Upper lobe of left lung (tissue), 6 donors: ENCODE measurements at regions not wholly inside any gene's neighbourhood (a gene's known extent, or its start where the extent isn't known, plus 50 kb on each side); places are given as distances from the start of the nearest gene placed in this dataset.

ENCODE experiments used
- ATAC-seq, 2 donors: fragments of 200-7000 bp; cut with Tn5 transposase; one replicate each; pipeline ENCODE4 v1.9.1; 2022; ENCODE audit warnings: mild to moderate bottlenecking in 2 of 2, moderate library complexity in 2 of 2; ENCODE audit not compliant: low FRiP score in 2 of 2
- DNase-seq, 2 donors: peaks; one replicate each; pipeline ENCODE4 v3.0.0-alpha.2; 2019 to 2020
- H3K27ac ChIP-seq, 4 donors: fragments of 200-600 bp; sonication (generic); one replicate each; pipeline ENCODE4 v1.5.1; 2016 to 2019
- H3K27me3 ChIP-seq, 4 donors: fragments of 200-600 bp; sonication (generic); one replicate each; pipeline ENCODE4 v1.5.1; 2017 to 2019
- H3K36me3 ChIP-seq, 4 donors: fragments of 200-600 bp; sonication (generic); one replicate each; pipeline ENCODE4 v1.5.1; 2016 to 2019
- H3K4me1 ChIP-seq, 4 donors: fragments of 200-600 bp; sonication (generic); one replicate each; pipeline ENCODE4 v1.5.1; 2018 to 2019
- H3K4me3 ChIP-seq, 4 donors: fragments of 200-600 bp; sonication (generic); one replicate each; pipeline ENCODE4 v1.5.1; 2017 to 2019; ENCODE audit warnings: mild to moderate bottlenecking in 2 of 4, moderate library complexity in 1 of 4
- H3K9me3 ChIP-seq, 4 donors: fragments of 200-600 bp; sonication (generic); one replicate each; pipeline ENCODE4 v1.5.1; 2018 to 2019
- EP300 ChIP-seq, 4 donors: sonication (generic); formaldehyde crosslinking; IDR thresholded peaks; one replicate each; pipeline ENCODE4 v1.5.1; 2017; ENCODE audit warnings: antibody characterized with exemption in 4 of 4, control low read depth in 2 of 4
- POLR2A ChIP-seq, 4 donors: fragments of 450-650 bp; IDR thresholded peaks; one replicate each; pipeline ENCODE4 v1.5.1; 2016 to 2017; ENCODE audit warnings: antibody characterized with exemption in 4 of 4, mild to moderate bottlenecking in 2 of 4
- POLR2AphosphoS5 ChIP-seq, 2 donors: sonication (generic); formaldehyde crosslinking; IDR thresholded peaks; one replicate each; pipeline ENCODE4 v1.5.1; 2017; ENCODE audit warnings: antibody characterized with exemption in 2 of 2
- WGBS, 2 donors: methylation state at CpG; one replicate each; pipeline ENCODE4 v1.1.5; 2017 to 2018; 5-methylcytosine and 5-hydroxymethylcytosine counted together
- TF ChIP-seq, protein P1 (sequence below), 6 experiments: fragments of 450-650 bp in 4 of 6; fragments of 200-600 bp in 2 of 6; sonication (generic) in 2 of 6; IDR thresholded peaks; one replicate each; pipeline ENCODE4 v1.5.1; 2016 to 2019; ENCODE audit warnings: antibody characterized with exemption in 6 of 6
- donor health status: DM: no; HTN: no; CAD: no; lungs with moderate emphysema.
- donor health status: DM: no; HTN: yes; CAD: no; lungs with severe emphysema.

DNA sequence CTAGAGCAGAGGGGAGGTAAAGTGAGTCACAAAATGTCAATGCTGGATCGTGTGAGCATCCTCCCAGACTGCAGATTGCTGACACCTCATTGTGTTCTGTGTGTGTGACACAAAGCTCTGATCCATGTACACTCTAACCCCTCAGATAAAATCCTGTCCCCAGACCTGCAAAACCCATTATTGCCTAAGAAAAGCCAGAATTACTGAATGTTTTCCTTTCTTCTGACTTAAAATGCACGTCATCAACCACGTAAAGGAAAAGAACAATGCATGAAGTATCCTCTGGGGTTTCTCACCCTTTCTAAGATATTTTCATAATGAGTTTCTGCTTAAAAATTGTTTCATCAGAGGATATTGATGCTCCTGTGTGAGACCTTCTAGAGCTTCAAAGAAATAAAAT, 218.0 kb upstream of the PREP start:
- ATAC-seq (no peak), DNase-seq (no peak)
- 76 to 83% methylated on average over 3 of the region's 3 CpGs for WGBS, 2 donors
- Histone ChIP-seq H3K27ac (no peak overlapping the region), H3K4me3 (no peak overlapping the region), H3K4me1 (no peaks in the 10 kb centered on the region), H3K9me3 (no peaks in the 10 kb centered on the region), H3K36me3 (no peaks in the 10 kb centered on the region), H3K27me3 (no peaks in the 10 kb centered on the region)
- TF ChIP-seq, protein P1, sequence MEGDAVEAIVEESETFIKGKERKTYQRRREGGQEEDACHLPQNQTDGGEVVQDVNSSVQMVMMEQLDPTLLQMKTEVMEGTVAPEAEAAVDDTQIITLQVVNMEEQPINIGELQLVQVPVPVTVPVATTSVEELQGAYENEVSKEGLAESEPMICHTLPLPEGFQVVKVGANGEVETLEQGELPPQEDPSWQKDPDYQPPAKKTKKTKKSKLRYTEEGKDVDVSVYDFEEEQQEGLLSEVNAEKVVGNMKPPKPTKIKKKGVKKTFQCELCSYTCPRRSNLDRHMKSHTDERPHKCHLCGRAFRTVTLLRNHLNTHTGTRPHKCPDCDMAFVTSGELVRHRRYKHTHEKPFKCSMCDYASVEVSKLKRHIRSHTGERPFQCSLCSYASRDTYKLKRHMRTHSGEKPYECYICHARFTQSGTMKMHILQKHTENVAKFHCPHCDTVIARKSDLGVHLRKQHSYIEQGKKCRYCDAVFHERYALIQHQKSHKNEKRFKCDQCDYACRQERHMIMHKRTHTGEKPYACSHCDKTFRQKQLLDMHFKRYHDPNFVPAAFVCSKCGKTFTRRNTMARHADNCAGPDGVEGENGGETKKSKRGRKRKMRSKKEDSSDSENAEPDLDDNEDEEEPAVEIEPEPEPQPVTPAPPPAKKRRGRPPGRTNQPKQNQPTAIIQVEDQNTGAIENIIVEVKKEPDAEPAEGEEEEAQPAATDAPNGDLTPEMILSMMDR (IDR thresholded peaks at IDR 0.05), result no peak
- no peak for TF ChIP-seq POLR2A (IDR thresholded peaks at IDR 0.05)
- TF ChIP-seq POLR2AphosphoS5 (IDR thresholded peaks at IDR 0.05), result no peak
- no peak for TF ChIP-seq EP300 (IDR thresholded peaks at IDR 0.05)

DNA sequence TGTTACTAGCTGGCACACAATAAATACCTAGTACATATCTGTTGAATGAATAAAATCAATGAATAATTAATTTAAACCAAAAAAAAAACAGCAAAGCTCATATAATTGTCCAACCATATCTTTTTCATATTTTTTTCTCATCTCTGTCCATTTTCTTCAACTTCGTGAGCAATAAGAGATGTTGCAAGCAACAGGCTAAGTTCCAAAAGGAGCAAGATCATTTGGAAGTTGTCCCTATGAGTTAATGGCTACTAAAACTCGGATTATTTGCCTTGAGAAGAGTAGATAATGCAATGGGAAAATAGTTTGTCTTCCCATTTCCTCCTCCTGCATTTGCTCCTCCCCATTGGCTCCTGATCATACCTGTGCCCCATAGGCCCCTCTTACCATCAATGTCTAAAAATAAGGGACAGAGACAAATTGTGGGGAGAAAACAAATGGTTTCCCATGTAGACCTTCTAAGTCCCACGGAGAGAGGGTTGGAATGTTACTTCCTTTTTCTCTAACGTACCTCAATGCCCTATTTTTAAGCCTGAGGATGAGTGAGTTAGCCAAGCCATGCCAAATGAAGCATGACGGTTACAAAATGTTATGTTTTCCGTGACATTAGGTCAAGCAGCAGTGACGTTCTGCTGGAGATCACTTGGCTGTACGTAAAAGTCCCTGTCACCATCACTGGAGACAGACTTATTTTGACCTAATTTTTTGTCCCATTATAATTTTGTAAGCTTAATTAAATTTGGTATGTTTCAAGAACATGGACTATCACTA, 217.3 kb upstream of the PREP start:
- Histone ChIP-seq H3K27ac (no peak overlapping the region), H3K9me3 (no peaks in the 10 kb centered on the region), H3K4me1 (no peaks in the 10 kb centered on the region), H3K27me3 (no peaks in the 10 kb centered on the region), H3K36me3 (no peaks in the 10 kb centered on the region), H3K4me3 (no peak overlapping the region)
- ATAC-seq, result no peak
- 84% methylated on average over 8 of the region's 8 CpGs for WGBS, 2 donors
- no peak for TF ChIP-seq POLR2AphosphoS5 (IDR thresholded peaks at IDR 0.05)
- no peak for TF ChIP-seq EP300 (IDR thresholded peaks at IDR 0.05)
- no peak for TF ChIP-seq POLR2A (IDR thresholded peaks at IDR 0.05)
- TF ChIP-seq, protein P1 (IDR thresholded peaks at IDR 0.05), result no peak
- no peak for DNase-seq

DNA sequence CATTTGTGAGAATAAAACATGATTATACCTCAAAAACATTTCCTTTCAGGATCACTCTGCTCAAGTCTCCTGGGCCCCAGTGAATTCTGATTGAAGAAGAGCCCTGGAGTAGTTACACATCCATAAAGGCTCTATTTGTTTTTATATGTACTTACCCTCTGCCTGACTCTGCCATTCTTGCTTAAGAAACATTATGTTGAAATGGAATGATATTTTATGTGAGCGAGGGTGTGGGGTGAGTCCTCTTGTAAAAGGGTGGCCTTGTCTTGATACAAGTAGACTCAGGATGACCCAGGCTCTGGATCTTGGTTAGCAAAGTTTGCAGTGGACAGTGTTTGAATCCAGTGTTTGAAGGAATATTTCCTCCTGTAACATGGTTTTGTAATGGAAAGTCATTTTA, 215.4 kb upstream of the PREP start:
- Histone ChIP-seq H3K9me3 (no peaks in the 10 kb centered on the region), H3K36me3 (no peaks in the 10 kb centered on the region), H3K27ac (no peak overlapping the region), H3K4me3 (no peak overlapping the region), H3K4me1 (no peaks in the 10 kb centered on the region), H3K27me3 (no peaks in the 10 kb centered on the region)
- no peak for ATAC-seq
- WGBS, 2 donors, result 48 to 92% methylated on average over 1 of the region's 1 CpG
- no peak for TF ChIP-seq EP300 (IDR thresholded peaks at IDR 0.05)
- DNase-seq, result no peak

DNA sequence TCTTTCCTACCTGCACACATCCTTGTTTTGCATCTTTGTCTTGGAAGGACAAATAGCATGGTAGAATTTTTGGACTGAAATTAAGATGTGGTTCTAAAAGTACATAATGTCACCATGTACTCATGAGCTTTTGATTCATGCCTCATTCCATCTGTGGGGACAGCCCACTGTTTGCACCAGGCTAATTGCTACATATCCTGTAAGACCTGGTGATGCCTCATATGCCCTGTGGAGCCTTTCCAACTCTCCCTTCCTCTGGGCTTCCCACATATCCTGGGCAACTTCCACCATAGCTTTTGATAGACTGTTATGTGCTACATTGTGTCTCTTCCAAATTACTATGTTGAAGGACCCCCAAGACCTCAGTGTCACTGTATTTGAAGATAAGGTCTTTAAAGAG, 213.6 kb upstream of the PREP start:
- Histone ChIP-seq H3K27ac (no peak overlapping the region), H3K27me3 (no peaks in the 10 kb centered on the region), H3K9me3 (no peaks in the 10 kb centered on the region), H3K4me3 (no peak overlapping the region), H3K4me1 (no peaks in the 10 kb centered on the region), H3K36me3 (no peaks in the 10 kb centered on the region)
- DNase-seq (no peak), ATAC-seq (no peak)
- TF ChIP-seq EP300 (IDR thresholded peaks at IDR 0.05) (no peak), POLR2A (IDR thresholded peaks at IDR 0.05) (no peak), POLR2AphosphoS5 (IDR thresholded peaks at IDR 0.05) (no peak)
- TF ChIP-seq, protein P1 (IDR thresholded peaks at IDR 0.05), result no peak

DNA sequence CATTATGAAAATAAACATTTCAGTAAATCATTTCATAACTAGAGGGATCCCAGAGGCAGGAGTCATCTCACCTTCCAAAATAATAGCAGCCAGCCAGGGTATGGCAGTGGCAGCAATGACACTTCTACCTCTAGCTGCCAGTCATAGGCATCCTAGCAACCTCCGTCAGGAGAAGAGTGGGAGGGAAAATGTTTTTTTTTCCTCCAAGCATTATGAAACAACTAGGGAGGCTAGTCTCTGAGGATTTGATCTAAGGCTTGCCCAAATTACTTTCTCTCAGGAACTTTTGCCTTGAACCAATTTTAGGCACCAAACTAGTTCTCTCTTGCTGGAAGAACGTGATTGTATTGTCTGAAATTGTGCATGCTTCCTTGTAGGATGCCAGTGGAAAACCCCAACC, 208.7 kb upstream of the PREP start:
- WGBS, 2 donors, result 62 to 68% methylated on average over 2 of the region's 2 CpGs
- Histone ChIP-seq H3K4me3 (no peak overlapping the region), H3K4me1 (peaks cover 0 to 8% (median 0%) of the 10 kb centered on the region in 4 donors), H3K27me3 (no peaks in the 10 kb centered on the region), H3K36me3 (no peaks in the 10 kb centered on the region), H3K9me3 (no peaks in the 10 kb centered on the region), H3K27ac (no peak overlapping the region)
- DNase-seq (no peak), ATAC-seq (no peak)
- TF ChIP-seq, protein P1 (IDR thresholded peaks at IDR 0.05), result no peak
- TF ChIP-seq EP300 (IDR thresholded peaks at IDR 0.05) (no peak), POLR2A (IDR thresholded peaks at IDR 0.05) (no peak), POLR2AphosphoS5 (IDR thresholded peaks at IDR 0.05) (no peak)
